Suprapubic skin (tissue), 4 donors: ENCODE measurements at regions not wholly inside any gene's neighbourhood (a gene's known extent, or its start where the extent isn't known, plus 50 kb on each side); places are given as distances from the start of the nearest gene placed in this dataset.

Experiments
- POLR2A ChIP-seq, 2 donors: fragments of 450-650 bp; IDR thresholded peaks; one replicate each; pipeline ENCODE4 v1.6.1; 2017; ENCODE audit warnings: antibody characterized with exemption in 2 of 2, mild to moderate bottlenecking in 2 of 2, moderate library complexity in 2 of 2
- POLR2AphosphoS5 ChIP-seq, 3 donors: sonication (generic); formaldehyde crosslinking; IDR thresholded peaks; one replicate each; pipeline ENCODE4 v1.6.1; 2017; ENCODE audit warnings: antibody characterized with exemption in 3 of 3
- TF ChIP-seq, protein P1 (sequence below), 2 donors: fragments of 200-600 bp in 1 of 2; fragments of 450-650 bp in 1 of 2; sonication (generic) in 1 of 2; IDR thresholded peaks; one replicate each; pipeline ENCODE4 v1.5.1; 2016 to 2019; ENCODE audit warnings: antibody characterized with exemption in 2 of 2, mild to moderate bottlenecking in 1 of 2, moderate library complexity in 1 of 2

DNA sequence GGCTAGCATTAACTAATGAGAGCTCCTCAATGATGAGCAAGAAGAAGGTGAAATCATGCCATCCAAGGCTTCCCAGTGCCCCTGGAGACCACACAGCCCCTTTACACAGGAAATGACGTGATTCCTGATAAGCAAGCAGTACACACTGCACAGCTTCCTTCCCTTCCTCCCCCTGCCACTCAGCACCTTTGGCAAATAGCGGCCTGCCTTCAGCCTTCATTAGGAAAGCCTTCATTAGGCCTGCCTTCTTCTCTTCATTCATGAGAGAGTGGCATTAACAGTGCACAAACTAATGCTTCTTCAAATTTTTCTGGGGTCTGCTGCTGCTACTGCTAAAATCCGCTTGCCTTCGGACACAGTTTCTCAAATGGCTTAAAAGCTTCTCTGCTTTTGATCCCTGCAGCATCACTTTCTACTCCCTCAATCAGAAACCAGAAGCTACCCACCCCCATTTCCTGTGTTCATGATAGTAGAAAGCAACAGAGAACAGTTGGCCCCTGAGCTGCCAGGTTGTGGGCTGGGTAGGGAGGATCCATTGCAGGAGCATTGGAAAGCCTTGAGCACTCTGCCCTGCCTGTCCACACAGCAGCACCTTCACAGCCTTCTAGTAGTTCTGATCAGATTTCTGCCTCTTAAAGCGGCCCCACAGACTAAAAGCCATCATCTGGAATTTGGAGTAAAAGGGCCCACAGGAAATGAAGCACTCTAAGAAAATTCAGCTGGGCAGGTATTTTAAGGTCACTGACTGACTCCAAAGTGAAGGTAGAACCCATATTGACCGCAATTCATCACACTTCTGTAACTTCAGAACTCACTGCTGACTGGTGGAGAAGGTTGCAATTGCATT, 103.8 kb upstream of the ETV6 start:
- TF ChIP-seq, protein P1, sequence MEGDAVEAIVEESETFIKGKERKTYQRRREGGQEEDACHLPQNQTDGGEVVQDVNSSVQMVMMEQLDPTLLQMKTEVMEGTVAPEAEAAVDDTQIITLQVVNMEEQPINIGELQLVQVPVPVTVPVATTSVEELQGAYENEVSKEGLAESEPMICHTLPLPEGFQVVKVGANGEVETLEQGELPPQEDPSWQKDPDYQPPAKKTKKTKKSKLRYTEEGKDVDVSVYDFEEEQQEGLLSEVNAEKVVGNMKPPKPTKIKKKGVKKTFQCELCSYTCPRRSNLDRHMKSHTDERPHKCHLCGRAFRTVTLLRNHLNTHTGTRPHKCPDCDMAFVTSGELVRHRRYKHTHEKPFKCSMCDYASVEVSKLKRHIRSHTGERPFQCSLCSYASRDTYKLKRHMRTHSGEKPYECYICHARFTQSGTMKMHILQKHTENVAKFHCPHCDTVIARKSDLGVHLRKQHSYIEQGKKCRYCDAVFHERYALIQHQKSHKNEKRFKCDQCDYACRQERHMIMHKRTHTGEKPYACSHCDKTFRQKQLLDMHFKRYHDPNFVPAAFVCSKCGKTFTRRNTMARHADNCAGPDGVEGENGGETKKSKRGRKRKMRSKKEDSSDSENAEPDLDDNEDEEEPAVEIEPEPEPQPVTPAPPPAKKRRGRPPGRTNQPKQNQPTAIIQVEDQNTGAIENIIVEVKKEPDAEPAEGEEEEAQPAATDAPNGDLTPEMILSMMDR (IDR thresholded peaks at IDR 0.05), result no peak
- TF ChIP-seq POLR2A (IDR thresholded peaks at IDR 0.05), result no peak
- no peak for TF ChIP-seq POLR2AphosphoS5 (IDR thresholded peaks at IDR 0.05)
